Keratinocyte (primary cell): ENCODE measurements at regions not wholly inside any gene's neighbourhood (a gene's known extent, or its start where the extent isn't known, plus 50 kb on each side); places are given as distances from the start of the nearest gene placed in this dataset.

Source experiments
- EZH2 ChIP-seq: IDR thresholded peaks from one replicate; pipeline ENCODE4 v1.6.1; 2012; ENCODE audit warnings: inconsistent platforms, mild to moderate bottlenecking, low read length, moderate library complexity
- TF ChIP-seq, protein P1 (sequence below), 3 experiments: IDR thresholded peaks in 1 of 3; conservative IDR thresholded peaks in 1 of 3; optimal IDR thresholded peaks in 1 of 3; 2 replicates in 2 of 3; 3 replicates in 1 of 3; pipeline versions ENCODE3 to v1.5.1; 2011; ENCODE audit warnings: low read length in 3 of 3, mild to moderate bottlenecking in 3 of 3, moderate library complexity in 2 of 3, control low read depth in 1 of 3, inconsistent platforms in 1 of 3; ENCODE audit not compliant: insufficient read depth in 2 of 3; ENCODE audit errors: extremely low read depth in 1 of 3

DNA sequence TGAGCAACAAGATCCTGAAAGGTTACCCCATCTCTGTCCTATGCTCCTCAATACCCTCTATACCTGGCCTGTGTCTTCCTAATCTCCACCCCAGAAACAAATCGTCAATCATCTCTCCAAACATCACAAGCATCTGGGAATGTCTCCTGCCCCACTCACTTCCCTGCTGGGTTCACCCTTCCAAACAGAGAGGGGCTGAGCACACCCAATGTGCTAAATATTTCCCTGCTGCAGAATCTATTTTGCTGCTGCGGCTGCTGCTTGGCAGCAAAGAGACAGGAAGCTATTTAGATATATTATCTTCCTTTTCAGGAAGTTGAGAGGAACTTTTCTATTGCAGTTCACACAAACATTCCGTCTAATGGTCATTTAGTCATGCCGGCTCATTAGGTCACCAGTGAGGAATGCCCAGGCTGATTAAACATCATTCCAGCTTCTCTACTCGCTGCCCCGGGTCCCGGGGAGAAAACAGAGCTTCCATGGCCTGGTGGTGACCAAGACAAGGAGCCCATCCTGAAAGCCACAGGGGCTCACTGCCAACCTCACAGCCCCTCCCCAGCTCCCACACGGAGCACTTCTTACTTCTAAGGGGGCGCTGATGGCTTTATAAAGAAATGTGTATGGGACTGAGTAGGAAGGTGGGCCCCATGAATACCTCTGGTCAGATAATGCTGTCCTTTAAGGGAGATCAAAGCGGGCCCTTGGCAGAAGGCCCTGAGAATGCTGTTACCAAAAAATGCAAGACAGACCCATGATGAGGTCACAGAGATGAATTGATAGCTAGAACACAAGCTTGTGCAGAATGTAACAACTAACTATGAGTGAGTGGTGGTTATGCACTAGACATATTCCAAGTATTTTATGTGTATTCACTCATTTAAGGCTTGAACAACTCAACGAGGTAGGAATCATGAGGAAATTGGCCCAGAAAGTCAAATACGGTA is 218.3 kb downstream of the SOX9 start:
- no peak for TF ChIP-seq EZH2
- TF ChIP-seq, protein P1, sequence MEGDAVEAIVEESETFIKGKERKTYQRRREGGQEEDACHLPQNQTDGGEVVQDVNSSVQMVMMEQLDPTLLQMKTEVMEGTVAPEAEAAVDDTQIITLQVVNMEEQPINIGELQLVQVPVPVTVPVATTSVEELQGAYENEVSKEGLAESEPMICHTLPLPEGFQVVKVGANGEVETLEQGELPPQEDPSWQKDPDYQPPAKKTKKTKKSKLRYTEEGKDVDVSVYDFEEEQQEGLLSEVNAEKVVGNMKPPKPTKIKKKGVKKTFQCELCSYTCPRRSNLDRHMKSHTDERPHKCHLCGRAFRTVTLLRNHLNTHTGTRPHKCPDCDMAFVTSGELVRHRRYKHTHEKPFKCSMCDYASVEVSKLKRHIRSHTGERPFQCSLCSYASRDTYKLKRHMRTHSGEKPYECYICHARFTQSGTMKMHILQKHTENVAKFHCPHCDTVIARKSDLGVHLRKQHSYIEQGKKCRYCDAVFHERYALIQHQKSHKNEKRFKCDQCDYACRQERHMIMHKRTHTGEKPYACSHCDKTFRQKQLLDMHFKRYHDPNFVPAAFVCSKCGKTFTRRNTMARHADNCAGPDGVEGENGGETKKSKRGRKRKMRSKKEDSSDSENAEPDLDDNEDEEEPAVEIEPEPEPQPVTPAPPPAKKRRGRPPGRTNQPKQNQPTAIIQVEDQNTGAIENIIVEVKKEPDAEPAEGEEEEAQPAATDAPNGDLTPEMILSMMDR (optimal IDR thresholded peaks at IDR 0.05 in 1 of 3, IDR thresholded peaks at IDR 0.05 in 1 of 3, conservative IDR thresholded peaks at IDR 0.05 in 1 of 3; ENCODE audit: extremely low read depth in 1 of 3, insufficient read depth in 2 of 3, low read length in 3 of 3): no peak
